ENCODE measurements at regions not wholly inside any gene's neighbourhood (a gene's known extent, or its start where the extent isn't known, plus 50 kb on each side); places are given as distances from the start of the nearest gene placed in this dataset.

- Histone ChIP-seq H3K27me3 (ENCODE audit: control insufficient read depth in 2 of 2, insufficient read depth in 2 of 2, low read length in 2 of 2) (no peaks in the 10 kb centered on the region; a peak in 1 of 5 replicates), H3K36me3 (ENCODE audit: control insufficient read depth, insufficient read depth, low read length) (no peaks in the 10 kb centered on the region), H4K20me1 (replicated peaks; ENCODE audit: control insufficient read depth, insufficient read depth, low read length) (no peaks in the 10 kb centered on the region), H3K9ac (ENCODE audit: insufficient read depth in 1 of 2, low read depth in 2 of 2, low read length in 2 of 2) (no peak overlapping the region), H3K4me3 (no peak overlapping the region), H3K4me1 (replicated peaks in 1 of 2; ENCODE audit: control insufficient read depth in 2 of 2, insufficient read depth in 2 of 2, low read length in 2 of 2) (no peaks in the 10 kb centered on the region), H3K9me1 (ENCODE audit: control insufficient read depth, insufficient read depth, low read length) (no peaks in the 10 kb centered on the region), H3K4me2 (ENCODE audit: insufficient read depth, low read length) (no peak overlapping the region), H3K79me2 (ENCODE audit: control insufficient read depth, insufficient read depth, low read length) (no peaks in the 10 kb centered on the region), H3K27ac (ENCODE audit: extremely low read depth, low read depth, low read length) (no peak overlapping the region), H3K9me3 (replicated peaks; ENCODE audit: control insufficient read depth, insufficient read depth, low read depth, low read length) (no peaks in the 10 kb centered on the region), H2AFZ (ENCODE audit: low read depth, low read length) (no peak overlapping the region)
- no peak for FAIRE-seq
- 0% methylated on average over 4 of the region's 4 CpGs for WGBS (ENCODE audit: insufficient coverage, low coverage, missing lambda C conversion rate)
- TF ChIP-seq GTF2A2 (tag; IDR thresholded peaks at IDR 0.05) = no peak
- ChIA-PET POLR2A (interaction anchor here (0.6 to 1.6 kb wide), 2 partner anchors 18 to 28 kb away, joined by 3 to 6 read pairs; no protein-coding TSS in a partner anchor), CTCF (ENCODE audit: low intra/inter-chr PET ratio) (no interaction called here)
- ATAC-seq = no peak
- in situ Hi-C loops (cut with MboI) = no loop called here
- BruUV-seq (replicated peaks) = no TSS peak
- intact Hi-C loops (cut with micrococcal nuclease) = no loop called here
- DNase-seq (ENCODE audit: extremely low read depth in 1 of 4, low spot score in 3 of 4) = no peak
Measured at GRCh38 chr16:13768471-13768870, 151.5 kb upstream of the ERCC4 start.

DNA sequence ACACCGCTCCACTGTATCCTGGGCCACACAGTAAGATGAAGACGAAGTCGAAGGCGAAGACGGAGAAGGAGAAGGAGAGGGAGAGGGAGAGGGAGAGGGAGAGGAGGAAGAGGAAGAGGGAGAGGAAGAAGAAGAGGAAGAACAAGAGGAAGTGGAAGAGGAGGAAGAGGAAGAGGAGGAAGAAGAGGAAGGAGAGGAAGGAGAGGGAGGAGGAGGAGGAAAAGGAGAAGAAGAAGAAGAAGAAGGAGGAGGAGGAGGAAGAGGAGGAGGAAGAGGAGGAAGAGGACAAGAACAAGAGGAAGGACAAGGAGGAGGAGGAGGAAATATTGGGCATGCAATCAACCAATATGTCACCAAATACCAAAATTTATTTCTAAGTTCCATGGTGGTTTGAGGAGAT, 149.5 kb upstream of the ERCC4 start:
- no peak for ATAC-seq
- Histone ChIP-seq H4K20me1 (replicated peaks; ENCODE audit: control insufficient read depth, insufficient read depth, low read length) (no peaks in the 10 kb centered on the region), H3K4me1 (replicated peaks in 1 of 2; ENCODE audit: control insufficient read depth in 2 of 2, insufficient read depth in 2 of 2, low read length in 2 of 2) (no peaks in the 10 kb centered on the region), H3K9me3 (replicated peaks; ENCODE audit: control insufficient read depth, insufficient read depth, low read depth, low read length) (no peaks in the 10 kb centered on the region), H3K27me3 (ENCODE audit: control insufficient read depth in 2 of 2, insufficient read depth in 2 of 2, low read length in 2 of 2) (no peaks in the 10 kb centered on the region; a peak in 1 of 5 replicates), H3K79me2 (ENCODE audit: control insufficient read depth, insufficient read depth, low read length) (no peaks in the 10 kb centered on the region), H3K9me1 (ENCODE audit: control insufficient read depth, insufficient read depth, low read length) (no peaks in the 10 kb centered on the region), H3K4me2 (ENCODE audit: insufficient read depth, low read length) (no peak overlapping the region), H3K9ac (ENCODE audit: insufficient read depth in 1 of 2, low read depth in 2 of 2, low read length in 2 of 2) (no peak overlapping the region), H3K27ac (ENCODE audit: extremely low read depth, low read depth, low read length) (no peak overlapping the region), H3K4me3 (no peak overlapping the region), H3K36me3 (ENCODE audit: control insufficient read depth, insufficient read depth, low read length) (no peaks in the 10 kb centered on the region), H2AFZ (ENCODE audit: low read depth, low read length) (no peak overlapping the region)
- TF ChIP-seq, protein P1, sequence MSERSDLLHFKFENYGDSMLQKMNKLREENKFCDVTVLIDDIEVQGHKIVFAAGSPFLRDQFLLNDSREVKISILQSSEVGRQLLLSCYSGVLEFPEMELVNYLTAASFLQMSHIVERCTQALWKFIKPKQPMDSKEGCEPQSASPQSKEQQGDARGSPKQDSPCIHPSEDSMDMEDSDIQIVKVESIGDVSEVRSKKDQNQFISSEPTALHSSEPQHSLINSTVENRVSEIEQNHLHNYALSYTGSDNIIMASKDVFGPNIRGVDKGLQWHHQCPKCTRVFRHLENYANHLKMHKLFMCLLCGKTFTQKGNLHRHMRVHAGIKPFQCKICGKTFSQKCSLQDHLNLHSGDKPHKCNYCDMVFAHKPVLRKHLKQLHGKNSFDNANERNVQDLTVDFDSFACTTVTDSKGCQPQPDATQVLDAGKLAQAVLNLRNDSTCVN (CRISPR knock-in tag; IDR thresholded peaks at IDR 0.05) = 0 out of 2 replicates have a peak, but pooled peaks have one; percentile 53
- no peak for TF ChIP-seq POLR2A (conservative IDR thresholded peaks at IDR 0.05)
- FAIRE-seq = no peak
- WGBS (ENCODE audit: insufficient coverage, low coverage, missing lambda C conversion rate) = 4% methylated on average over 4 of the region's 5 CpGs
- POLR2A ChIA-PET = no interaction called here
- CTCF ChIA-PET (ENCODE audit: low intra/inter-chr PET ratio) = no interaction called here
- BruUV-seq (replicated peaks) = no TSS peak
- DNase-seq (ENCODE audit: extremely low read depth in 1 of 4, low spot score in 3 of 4) = no peak
- in situ Hi-C loops (cut with MboI) = no loop called here
- intact Hi-C loops (cut with micrococcal nuclease) = no loop called here
